ENCODE measurements at regions not wholly inside any gene's neighbourhood (a gene's known extent, or its start where the extent isn't known, plus 50 kb on each side); places are given as distances from the start of the nearest gene placed in this dataset.

DNA sequence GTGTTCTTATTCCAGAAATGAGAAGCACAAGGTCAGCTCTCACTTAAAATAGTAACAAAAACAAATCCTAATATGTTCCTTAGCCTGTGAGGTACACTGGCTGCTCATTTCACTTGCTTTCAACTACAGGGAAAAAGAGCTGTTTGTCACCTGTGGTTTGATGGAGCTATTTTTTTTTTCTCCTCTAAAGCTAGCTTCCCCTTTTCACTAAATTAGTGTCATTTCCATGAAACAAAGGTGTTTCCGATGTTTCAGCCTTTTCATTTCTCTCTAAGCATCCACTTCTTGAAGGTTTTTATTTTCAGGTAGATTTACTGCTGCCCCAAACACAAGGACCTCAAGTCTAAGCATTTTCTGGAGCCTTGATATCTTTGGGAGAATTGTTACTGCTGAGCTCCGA, 148.6 kb downstream of the RBMX2 start:
- H3K27me3 ChIP-seq (ENCODE audit: insufficient read depth, low read length) = no peaks in the 10 kb centered on the region
- H3K4me3 ChIP-seq (replicated peaks in 1 of 2; ENCODE audit: low read depth in 1 of 2, low read length in 2 of 2) = no peak overlapping the region
- H3K9me2 ChIP-seq (ENCODE audit: insufficient read depth) = no peaks in the 10 kb centered on the region
- TF ChIP-seq ELF1 (IDR thresholded peaks at IDR 0.05; ENCODE audit: borderline replicate concordance, low read depth) (no peak), ZNF274 (IDR thresholded peaks at IDR 0.05; ENCODE audit: low read depth, low read length) (no peak), ZFX (IDR thresholded peaks at IDR 0.05) (no peak), FOSL1 (IDR thresholded peaks at IDR 0.05; ENCODE audit: low read depth) (no peak), YY1 (IDR thresholded peaks at IDR 0.05; ENCODE audit: extremely low read depth, insufficient replicate concordance, low read depth, low read length) (no peak), CEBPB (IDR thresholded peaks at IDR 0.05; ENCODE audit: low read depth) (no peak), SIN3A (IDR thresholded peaks at IDR 0.05; ENCODE audit: low read depth) (no peak), SP1 (IDR thresholded peaks at IDR 0.05; ENCODE audit: low read depth) (no peak), TCF7L2 (IDR thresholded peaks at IDR 0.05; ENCODE audit: borderline replicate concordance, extremely low read depth, insufficient read depth, insufficient read length) (no peak), POLR2A (IDR thresholded peaks at IDR 0.05; ENCODE audit: borderline replicate concordance, extremely low read depth, insufficient read depth, insufficient read length) (no peak), JUND (IDR thresholded peaks at IDR 0.05) (no peak), EZH2 (IDR thresholded peaks at IDR 0.05) (no peak), POLR2AphosphoS5 (IDR thresholded peaks at IDR 0.05; ENCODE audit: low read depth, low read length) (no peak), RAD21 (IDR thresholded peaks at IDR 0.05; ENCODE audit: low read depth) (no peak)
- TF ChIP-seq, protein P1, sequence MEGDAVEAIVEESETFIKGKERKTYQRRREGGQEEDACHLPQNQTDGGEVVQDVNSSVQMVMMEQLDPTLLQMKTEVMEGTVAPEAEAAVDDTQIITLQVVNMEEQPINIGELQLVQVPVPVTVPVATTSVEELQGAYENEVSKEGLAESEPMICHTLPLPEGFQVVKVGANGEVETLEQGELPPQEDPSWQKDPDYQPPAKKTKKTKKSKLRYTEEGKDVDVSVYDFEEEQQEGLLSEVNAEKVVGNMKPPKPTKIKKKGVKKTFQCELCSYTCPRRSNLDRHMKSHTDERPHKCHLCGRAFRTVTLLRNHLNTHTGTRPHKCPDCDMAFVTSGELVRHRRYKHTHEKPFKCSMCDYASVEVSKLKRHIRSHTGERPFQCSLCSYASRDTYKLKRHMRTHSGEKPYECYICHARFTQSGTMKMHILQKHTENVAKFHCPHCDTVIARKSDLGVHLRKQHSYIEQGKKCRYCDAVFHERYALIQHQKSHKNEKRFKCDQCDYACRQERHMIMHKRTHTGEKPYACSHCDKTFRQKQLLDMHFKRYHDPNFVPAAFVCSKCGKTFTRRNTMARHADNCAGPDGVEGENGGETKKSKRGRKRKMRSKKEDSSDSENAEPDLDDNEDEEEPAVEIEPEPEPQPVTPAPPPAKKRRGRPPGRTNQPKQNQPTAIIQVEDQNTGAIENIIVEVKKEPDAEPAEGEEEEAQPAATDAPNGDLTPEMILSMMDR (IDR thresholded peaks at IDR 0.05 in 2 of 3, conservative IDR thresholded peaks at IDR 0.05 in 1 of 3; ENCODE audit: borderline replicate concordance in 1 of 3, insufficient read depth in 1 of 3, low read depth in 2 of 3, low read length in 2 of 3) = no peak
- TF ChIP-seq, protein P2, sequence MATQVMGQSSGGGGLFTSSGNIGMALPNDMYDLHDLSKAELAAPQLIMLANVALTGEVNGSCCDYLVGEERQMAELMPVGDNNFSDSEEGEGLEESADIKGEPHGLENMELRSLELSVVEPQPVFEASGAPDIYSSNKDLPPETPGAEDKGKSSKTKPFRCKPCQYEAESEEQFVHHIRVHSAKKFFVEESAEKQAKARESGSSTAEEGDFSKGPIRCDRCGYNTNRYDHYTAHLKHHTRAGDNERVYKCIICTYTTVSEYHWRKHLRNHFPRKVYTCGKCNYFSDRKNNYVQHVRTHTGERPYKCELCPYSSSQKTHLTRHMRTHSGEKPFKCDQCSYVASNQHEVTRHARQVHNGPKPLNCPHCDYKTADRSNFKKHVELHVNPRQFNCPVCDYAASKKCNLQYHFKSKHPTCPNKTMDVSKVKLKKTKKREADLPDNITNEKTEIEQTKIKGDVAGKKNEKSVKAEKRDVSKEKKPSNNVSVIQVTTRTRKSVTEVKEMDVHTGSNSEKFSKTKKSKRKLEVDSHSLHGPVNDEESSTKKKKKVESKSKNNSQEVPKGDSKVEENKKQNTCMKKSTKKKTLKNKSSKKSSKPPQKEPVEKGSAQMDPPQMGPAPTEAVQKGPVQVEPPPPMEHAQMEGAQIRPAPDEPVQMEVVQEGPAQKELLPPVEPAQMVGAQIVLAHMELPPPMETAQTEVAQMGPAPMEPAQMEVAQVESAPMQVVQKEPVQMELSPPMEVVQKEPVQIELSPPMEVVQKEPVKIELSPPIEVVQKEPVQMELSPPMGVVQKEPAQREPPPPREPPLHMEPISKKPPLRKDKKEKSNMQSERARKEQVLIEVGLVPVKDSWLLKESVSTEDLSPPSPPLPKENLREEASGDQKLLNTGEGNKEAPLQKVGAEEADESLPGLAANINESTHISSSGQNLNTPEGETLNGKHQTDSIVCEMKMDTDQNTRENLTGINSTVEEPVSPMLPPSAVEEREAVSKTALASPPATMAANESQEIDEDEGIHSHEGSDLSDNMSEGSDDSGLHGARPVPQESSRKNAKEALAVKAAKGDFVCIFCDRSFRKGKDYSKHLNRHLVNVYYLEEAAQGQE (IDR thresholded peaks at IDR 0.05; ENCODE audit: low read depth) = no peak
- TF ChIP-seq, protein P3, sequence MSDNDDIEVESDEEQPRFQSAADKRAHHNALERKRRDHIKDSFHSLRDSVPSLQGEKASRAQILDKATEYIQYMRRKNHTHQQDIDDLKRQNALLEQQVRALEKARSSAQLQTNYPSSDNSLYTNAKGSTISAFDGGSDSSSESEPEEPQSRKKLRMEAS (IDR thresholded peaks at IDR 0.05) = no peak
- H3K4me2 ChIP-seq (ENCODE audit: low read length) = no peak overlapping the region
- H3K27ac ChIP-seq (ENCODE audit: low read depth, low read length) = no peak overlapping the region
- H2AFZ ChIP-seq (ENCODE audit: low read depth, low read length, poor library complexity, severe bottlenecking) = no peak overlapping the region
- BruUV-seq (replicated peaks) = no TSS peak
- H3K4me1 ChIP-seq (ENCODE audit: control insufficient read depth in 1 of 2, insufficient read depth in 2 of 2, low read length in 2 of 2) = no peaks in the 10 kb centered on the region
- ChIA-PET RAD21 (ENCODE audit: low non-redundant PET in 1 of 2, low total read pairs in 2 of 2, uncharacterized antibody in 2 of 2, unreplicated experiment in 2 of 2) (no interaction called here), POLR2A (no interaction called here), CTCF (interaction anchor here (2.4 kb wide), 1 partner anchor 11 kb away, joined by 10 read pairs; no protein-coding TSS in a partner anchor)
- H3K9me3 ChIP-seq (ENCODE audit: control insufficient read depth in 1 of 2, insufficient read depth in 1 of 2, low read depth in 1 of 2, low read length in 2 of 2) = no peaks in the 10 kb centered on the region
- H3K79me2 ChIP-seq (ENCODE audit: insufficient read depth, low read length) = no peaks in the 10 kb centered on the region
- H3K36me3 ChIP-seq (ENCODE audit: control insufficient read depth in 1 of 2, insufficient read depth in 2 of 2, low read length in 2 of 2) = no peaks in the 10 kb centered on the region
- no peak for DNase-seq (ENCODE audit: low read depth, low spot score)
- no peak for ATAC-seq
- H4K20me1 ChIP-seq (ENCODE audit: insufficient read depth) = no peaks in the 10 kb centered on the region
- H3K9ac ChIP-seq (ENCODE audit: low read length) = no peak overlapping the region
- intact Hi-C loops (cut with micrococcal nuclease) = no loop called here
